DND-41 (cell line): ENCODE measurements at regions not wholly inside any gene's neighbourhood (a gene's known extent, or its start where the extent isn't known, plus 50 kb on each side); places are given as distances from the start of the nearest gene placed in this dataset.

ENCODE experiments used
- EZH2 ChIP-seq: IDR thresholded peaks from 3 replicates; pipeline ENCODE4 v1.6.1; 2012; ENCODE audit warnings: borderline replicate concordance, low read depth, mild to moderate bottlenecking, moderate library complexity, low read length, inconsistent platforms; ENCODE audit not compliant: severe bottlenecking
- TF ChIP-seq, protein P1 (sequence below): IDR thresholded peaks from 2 replicates; pipeline ENCODE4 v1.5.1; 2012; ENCODE audit warnings: borderline replicate concordance, low read length, moderate library complexity, mild to moderate bottlenecking; ENCODE audit not compliant: poor library complexity, severe bottlenecking; ENCODE audit errors: extremely low read depth

DNA sequence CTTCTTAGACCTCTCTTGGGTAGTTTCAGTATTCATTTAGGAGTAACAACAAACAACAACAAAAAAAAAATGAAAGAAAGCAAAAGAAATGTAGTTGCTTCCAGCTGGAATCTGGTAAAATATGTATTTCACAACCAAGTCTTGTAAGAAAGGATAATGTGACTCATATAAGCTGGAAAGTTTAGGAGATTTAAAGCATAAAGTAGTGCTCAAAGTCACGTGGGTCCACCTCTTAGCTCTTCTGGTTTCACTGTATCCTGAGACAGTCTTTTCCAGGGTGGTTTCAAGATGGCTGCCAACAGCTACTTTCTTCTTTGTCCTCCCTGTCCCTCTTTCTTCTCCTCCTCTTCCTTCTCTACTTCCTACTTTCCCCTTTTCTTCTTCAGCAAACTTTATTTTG is 69.5 kb upstream of the CDK13 start:
- TF ChIP-seq, protein P1, sequence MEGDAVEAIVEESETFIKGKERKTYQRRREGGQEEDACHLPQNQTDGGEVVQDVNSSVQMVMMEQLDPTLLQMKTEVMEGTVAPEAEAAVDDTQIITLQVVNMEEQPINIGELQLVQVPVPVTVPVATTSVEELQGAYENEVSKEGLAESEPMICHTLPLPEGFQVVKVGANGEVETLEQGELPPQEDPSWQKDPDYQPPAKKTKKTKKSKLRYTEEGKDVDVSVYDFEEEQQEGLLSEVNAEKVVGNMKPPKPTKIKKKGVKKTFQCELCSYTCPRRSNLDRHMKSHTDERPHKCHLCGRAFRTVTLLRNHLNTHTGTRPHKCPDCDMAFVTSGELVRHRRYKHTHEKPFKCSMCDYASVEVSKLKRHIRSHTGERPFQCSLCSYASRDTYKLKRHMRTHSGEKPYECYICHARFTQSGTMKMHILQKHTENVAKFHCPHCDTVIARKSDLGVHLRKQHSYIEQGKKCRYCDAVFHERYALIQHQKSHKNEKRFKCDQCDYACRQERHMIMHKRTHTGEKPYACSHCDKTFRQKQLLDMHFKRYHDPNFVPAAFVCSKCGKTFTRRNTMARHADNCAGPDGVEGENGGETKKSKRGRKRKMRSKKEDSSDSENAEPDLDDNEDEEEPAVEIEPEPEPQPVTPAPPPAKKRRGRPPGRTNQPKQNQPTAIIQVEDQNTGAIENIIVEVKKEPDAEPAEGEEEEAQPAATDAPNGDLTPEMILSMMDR, result no peak
- TF ChIP-seq EZH2, result no peak
